ENCODE measurements at regions not wholly inside any gene's neighbourhood (a gene's known extent, or its start where the extent isn't known, plus 50 kb on each side); places are given as distances from the start of the nearest gene placed in this dataset.

GRCh38 chr13:40087091-40088002 is 431.9 kb downstream of the COG6 start:
- no peaks in the 10 kb centered on the region for H3K27me3 ChIP-seq (ENCODE audit: insufficient read depth, poor library complexity, severe bottlenecking)
- H3K9me3 ChIP-seq (ENCODE audit: severe bottlenecking): no peaks in the 10 kb centered on the region
- no peak overlapping the region for H3K4me3 ChIP-seq (ENCODE audit: severe bottlenecking)
- no peak overlapping the region for H3K27ac ChIP-seq (ENCODE audit: poor library complexity, severe bottlenecking)
- no peaks in the 10 kb centered on the region for H3K36me3 ChIP-seq (ENCODE audit: low read depth)
- no peak for ATAC-seq (ENCODE audit: low read depth)
- DNase-seq (ENCODE audit: low spot score): no peak
- H3K4me1 ChIP-seq (ENCODE audit: insufficient read depth, poor library complexity, severe bottlenecking): no peaks in the 10 kb centered on the region
- TF ChIP-seq, protein P1, sequence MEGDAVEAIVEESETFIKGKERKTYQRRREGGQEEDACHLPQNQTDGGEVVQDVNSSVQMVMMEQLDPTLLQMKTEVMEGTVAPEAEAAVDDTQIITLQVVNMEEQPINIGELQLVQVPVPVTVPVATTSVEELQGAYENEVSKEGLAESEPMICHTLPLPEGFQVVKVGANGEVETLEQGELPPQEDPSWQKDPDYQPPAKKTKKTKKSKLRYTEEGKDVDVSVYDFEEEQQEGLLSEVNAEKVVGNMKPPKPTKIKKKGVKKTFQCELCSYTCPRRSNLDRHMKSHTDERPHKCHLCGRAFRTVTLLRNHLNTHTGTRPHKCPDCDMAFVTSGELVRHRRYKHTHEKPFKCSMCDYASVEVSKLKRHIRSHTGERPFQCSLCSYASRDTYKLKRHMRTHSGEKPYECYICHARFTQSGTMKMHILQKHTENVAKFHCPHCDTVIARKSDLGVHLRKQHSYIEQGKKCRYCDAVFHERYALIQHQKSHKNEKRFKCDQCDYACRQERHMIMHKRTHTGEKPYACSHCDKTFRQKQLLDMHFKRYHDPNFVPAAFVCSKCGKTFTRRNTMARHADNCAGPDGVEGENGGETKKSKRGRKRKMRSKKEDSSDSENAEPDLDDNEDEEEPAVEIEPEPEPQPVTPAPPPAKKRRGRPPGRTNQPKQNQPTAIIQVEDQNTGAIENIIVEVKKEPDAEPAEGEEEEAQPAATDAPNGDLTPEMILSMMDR (IDR thresholded peaks at IDR 0.05; ENCODE audit: poor library complexity, severe bottlenecking): no peak

- ATAC-seq (ENCODE audit: low read depth) (peak; percentile 73), DNase-seq (ENCODE audit: low spot score) (no peak)
- H3K27ac ChIP-seq (ENCODE audit: poor library complexity, severe bottlenecking): no peak overlapping the region
- H3K4me3 ChIP-seq (ENCODE audit: severe bottlenecking): no peak overlapping the region
- no peaks in the 10 kb centered on the region for H3K9me3 ChIP-seq (ENCODE audit: severe bottlenecking)
- TF ChIP-seq, protein P1 (IDR thresholded peaks at IDR 0.05; ENCODE audit: poor library complexity, severe bottlenecking): no peak
- no peaks in the 10 kb centered on the region for H3K4me1 ChIP-seq (ENCODE audit: insufficient read depth, poor library complexity, severe bottlenecking)
- H3K36me3 ChIP-seq (ENCODE audit: low read depth): no peaks in the 10 kb centered on the region
- H3K27me3 ChIP-seq (ENCODE audit: insufficient read depth, poor library complexity, severe bottlenecking): no peaks in the 10 kb centered on the region
Measured at GRCh38 chr13:40094056-40094455, 438.6 kb downstream of the COG6 start.

DNA sequence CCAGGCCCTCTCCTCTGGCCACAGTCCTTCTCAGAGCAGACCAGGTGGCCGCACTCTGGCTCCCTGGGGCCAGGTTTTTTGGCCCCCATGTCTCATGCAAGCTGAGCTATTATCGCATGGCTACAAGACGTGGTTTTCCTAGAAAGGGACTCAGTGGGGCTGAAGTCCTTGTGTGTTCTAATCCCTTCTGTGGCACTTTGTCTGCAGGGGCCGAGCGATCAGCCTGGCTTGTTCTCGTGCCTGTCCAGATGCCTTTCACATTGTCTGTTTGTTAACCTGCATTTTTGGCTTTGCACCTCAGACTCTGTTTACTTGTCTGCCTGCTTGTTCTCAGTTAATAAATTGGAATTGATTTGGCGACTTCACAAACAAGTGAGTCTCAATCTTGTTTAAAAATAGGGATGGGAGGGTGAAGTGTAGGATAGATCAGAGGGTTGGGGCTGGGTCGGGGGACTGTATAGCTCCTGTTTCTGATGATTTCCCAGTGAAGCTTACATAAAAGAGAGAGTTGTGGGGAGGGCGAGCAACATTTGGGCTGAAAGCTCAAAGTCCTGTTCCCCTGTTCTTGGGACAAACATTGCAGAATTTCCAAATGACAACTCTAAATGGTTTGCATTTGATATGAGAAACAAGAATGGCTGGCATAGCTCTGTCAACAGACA is 440.4 kb downstream of the COG6 start:
- no peak for ATAC-seq (ENCODE audit: low read depth)
- H3K36me3 ChIP-seq (ENCODE audit: low read depth): no peaks in the 10 kb centered on the region
- H3K4me1 ChIP-seq (ENCODE audit: insufficient read depth, poor library complexity, severe bottlenecking): no peaks in the 10 kb centered on the region
- H3K27me3 ChIP-seq (ENCODE audit: insufficient read depth, poor library complexity, severe bottlenecking): no peaks in the 10 kb centered on the region
- TF ChIP-seq, protein P1 (IDR thresholded peaks at IDR 0.05; ENCODE audit: poor library complexity, severe bottlenecking): no peak
- H3K9me3 ChIP-seq (ENCODE audit: severe bottlenecking): no peaks in the 10 kb centered on the region
- H3K27ac ChIP-seq (ENCODE audit: poor library complexity, severe bottlenecking): no peak overlapping the region
- DNase-seq (ENCODE audit: low spot score): no peak
- H3K4me3 ChIP-seq (ENCODE audit: severe bottlenecking): no peak overlapping the region

DNA sequence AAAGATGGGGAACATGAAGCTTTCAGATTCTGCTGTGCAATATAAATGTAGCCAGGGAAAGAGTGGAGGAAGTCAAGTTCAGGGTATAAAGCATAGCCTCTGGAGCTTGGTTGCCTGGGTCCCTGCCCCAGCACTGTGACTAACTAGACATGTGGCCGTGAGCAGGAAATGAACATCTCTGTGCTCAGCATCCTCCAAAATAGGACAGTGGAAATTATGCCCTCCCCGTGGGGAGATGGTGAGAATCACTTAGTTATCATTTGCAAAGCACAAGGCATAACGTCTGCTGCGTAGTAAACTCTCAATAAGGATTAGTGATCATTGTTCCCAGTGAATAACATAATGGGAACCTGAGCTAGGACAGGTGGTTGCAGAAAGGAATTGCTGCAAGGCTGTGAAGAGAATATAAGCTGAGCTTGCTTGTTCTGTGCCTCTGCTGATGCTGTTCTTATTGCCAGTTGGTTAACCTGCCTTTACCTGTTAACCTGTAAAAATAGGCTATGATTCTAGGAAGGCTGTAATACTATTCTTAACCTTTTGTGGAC is 441.0 kb downstream of the COG6 start:
- H3K9me3 ChIP-seq (ENCODE audit: severe bottlenecking): no peaks in the 10 kb centered on the region
- H3K4me1 ChIP-seq (ENCODE audit: insufficient read depth, poor library complexity, severe bottlenecking): no peaks in the 10 kb centered on the region
- ATAC-seq (ENCODE audit: low read depth): no peak
- no peak overlapping the region for H3K4me3 ChIP-seq (ENCODE audit: severe bottlenecking)
- no peak for DNase-seq (ENCODE audit: low spot score)
- no peaks in the 10 kb centered on the region for H3K36me3 ChIP-seq (ENCODE audit: low read depth)
- no peak overlapping the region for H3K27ac ChIP-seq (ENCODE audit: poor library complexity, severe bottlenecking)
- TF ChIP-seq, protein P1 (IDR thresholded peaks at IDR 0.05; ENCODE audit: poor library complexity, severe bottlenecking): no peak
- H3K27me3 ChIP-seq (ENCODE audit: insufficient read depth, poor library complexity, severe bottlenecking): no peaks in the 10 kb centered on the region

Data from RWPE2 (cell line).